ENCODE measurements at regions not wholly inside any gene's neighbourhood (a gene's known extent, or its start where the extent isn't known, plus 50 kb on each side); places are given as distances from the start of the nearest gene placed in this dataset.
A peak's percentile ranks its signal among the peaks of the same experiment; 100 is the strongest.

DNA sequence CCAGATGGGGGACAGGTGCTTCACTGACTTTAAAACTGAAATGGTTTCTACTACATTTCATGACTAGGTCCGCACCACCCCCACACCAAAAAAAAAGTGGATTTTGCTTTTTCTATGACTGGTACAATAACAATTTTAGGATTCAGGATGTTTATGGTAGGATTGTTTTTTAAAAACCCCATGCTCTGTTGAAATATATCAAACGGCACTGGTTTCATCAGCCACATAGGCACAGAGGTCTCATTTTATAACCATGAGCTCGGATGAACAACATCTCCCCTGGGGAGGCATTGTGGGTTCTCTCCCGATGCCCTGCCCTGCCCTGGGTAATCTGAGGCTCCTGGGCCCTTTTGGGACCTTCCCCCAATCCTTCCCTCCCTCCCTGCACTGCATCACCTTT lies 202.7 kb upstream of the KBTBD8 start:
- Histone ChIP-seq H3K36me3 (ENCODE audit: control insufficient read depth in 2 of 2, insufficient read depth in 2 of 2, low read length in 1 of 2) (no peaks in the 10 kb centered on the region), H3K4me3 (ENCODE audit: low read length in 2 of 2) (no peak overlapping the region), H3K27ac (ENCODE audit: low read depth in 1 of 2, low read length in 1 of 2) (no peak overlapping the region), H3K9me3 (ENCODE audit: control insufficient read depth in 2 of 2, insufficient read depth in 1 of 2, low read length in 1 of 2) (no peaks in the 10 kb centered on the region), H3K27me3 (ENCODE audit: control insufficient read depth in 2 of 2, insufficient read depth in 1 of 2, low read length in 1 of 2) (peaks cover 0 to 10% of the 10 kb centered on the region in 2 donors), H3K4me1 (ENCODE audit: control insufficient read depth in 2 of 2, insufficient read depth in 2 of 2, low read length in 2 of 2) (no peaks in the 10 kb centered on the region)
- 94% methylated on average over 4 of the region's 4 CpGs for WGBS
- no peak for DNase-seq (ENCODE audit: low read depth in 6 of 9, low spot score in 9 of 9)

GRCh38 chr3:66796343-66796742 lies 201.8 kb upstream of the KBTBD8 start:
- no peaks in the 10 kb centered on the region for H3K9me3 ChIP-seq (ENCODE audit: control insufficient read depth in 2 of 2, insufficient read depth in 1 of 2, low read length in 1 of 2)
- H3K4me1 ChIP-seq (ENCODE audit: control insufficient read depth in 2 of 2, insufficient read depth in 2 of 2, low read length in 2 of 2), result no peaks in the 10 kb centered on the region
- H3K36me3 ChIP-seq (ENCODE audit: control insufficient read depth in 2 of 2, insufficient read depth in 2 of 2, low read length in 1 of 2), result no peaks in the 10 kb centered on the region
- H3K27me3 ChIP-seq (ENCODE audit: control insufficient read depth in 2 of 2, insufficient read depth in 1 of 2, low read length in 1 of 2), result peaks cover 0 to 10% of the 10 kb centered on the region in 2 donors
- no peak for DNase-seq (ENCODE audit: low read depth in 6 of 9, low spot score in 9 of 9)
- no peak overlapping the region for H3K4me3 ChIP-seq (ENCODE audit: low read length in 2 of 2)
- 96% methylated on average over 1 of the region's 1 CpG for WGBS
- no peak overlapping the region for H3K27ac ChIP-seq (ENCODE audit: low read depth in 1 of 2, low read length in 1 of 2)

DNA sequence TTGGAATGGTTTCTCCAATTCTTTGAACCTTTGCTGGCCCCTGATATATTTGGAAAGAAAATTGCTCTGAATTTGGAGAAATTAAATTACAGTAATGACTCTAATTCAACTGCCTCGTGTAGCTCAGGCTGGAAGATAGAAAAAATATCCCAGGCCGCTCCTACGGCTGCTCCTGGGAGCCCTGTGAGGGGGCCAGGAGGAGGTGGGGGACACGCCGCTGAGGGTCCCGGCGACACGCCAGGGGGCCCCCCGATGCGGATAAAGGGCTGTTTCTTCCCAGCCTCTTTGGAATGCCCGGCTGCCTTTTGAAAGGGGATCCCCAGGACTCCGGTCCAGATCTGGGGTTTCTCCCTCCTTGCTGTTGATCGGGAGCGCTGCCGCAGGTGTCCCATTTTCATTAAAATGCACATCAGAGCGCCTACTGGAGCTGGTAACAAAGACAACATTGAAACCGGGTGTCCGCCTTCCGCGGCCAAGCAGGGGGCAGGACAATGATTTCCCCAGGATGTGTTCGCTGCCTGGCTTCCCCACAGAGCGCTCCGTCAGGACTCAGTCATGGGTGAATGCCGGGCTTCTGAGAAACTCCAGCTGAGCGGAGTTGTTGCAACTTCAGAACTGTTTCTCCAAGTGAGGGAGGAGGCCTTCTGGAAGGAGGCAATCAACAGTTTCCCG lies 200.1 kb upstream of the KBTBD8 start:
- peaks cover 0 to 10% of the 10 kb centered on the region in 2 donors for H3K27me3 ChIP-seq (ENCODE audit: control insufficient read depth in 2 of 2, insufficient read depth in 1 of 2, low read length in 1 of 2)
- DNase-seq (ENCODE audit: low read depth in 6 of 9, low spot score in 9 of 9), result no peak
- WGBS, result 45% methylated on average over 26 of the region's 26 CpGs
- no peaks in the 10 kb centered on the region for H3K36me3 ChIP-seq (ENCODE audit: control insufficient read depth in 2 of 2, insufficient read depth in 2 of 2, low read length in 1 of 2)
- H3K27ac ChIP-seq (ENCODE audit: low read depth in 1 of 2, low read length in 1 of 2), result no peak overlapping the region
- H3K9me3 ChIP-seq (ENCODE audit: control insufficient read depth in 2 of 2, insufficient read depth in 1 of 2, low read length in 1 of 2), result no peaks in the 10 kb centered on the region
- H3K4me1 ChIP-seq (ENCODE audit: control insufficient read depth in 2 of 2, insufficient read depth in 2 of 2, low read length in 2 of 2), result no peaks in the 10 kb centered on the region
- H3K4me3 ChIP-seq (ENCODE audit: low read length in 2 of 2), result no peak overlapping the region

GRCh38 chr3:66800941-66801545 lies 197.1 kb upstream of the KBTBD8 start:
- Histone ChIP-seq H3K36me3 (ENCODE audit: control insufficient read depth in 2 of 2, insufficient read depth in 2 of 2, low read length in 1 of 2) (no peaks in the 10 kb centered on the region), H3K4me1 (ENCODE audit: control insufficient read depth in 2 of 2, insufficient read depth in 2 of 2, low read length in 2 of 2) (no peaks in the 10 kb centered on the region), H3K9me3 (ENCODE audit: control insufficient read depth in 2 of 2, insufficient read depth in 1 of 2, low read length in 1 of 2) (no peaks in the 10 kb centered on the region), H3K4me3 (ENCODE audit: low read length in 2 of 2) (no peak overlapping the region), H3K27ac (ENCODE audit: low read depth in 1 of 2, low read length in 1 of 2) (no peak overlapping the region), H3K27me3 (ENCODE audit: control insufficient read depth in 2 of 2, insufficient read depth in 1 of 2, low read length in 1 of 2) (peaks cover 0 to 10% of the 10 kb centered on the region in 2 donors)
- no peak for DNase-seq (ENCODE audit: low read depth in 6 of 9, low spot score in 9 of 9)
- WGBS, result 96% methylated on average over 1 of the region's 1 CpG

- H3K27ac ChIP-seq (ENCODE audit: low read depth in 1 of 2, low read length in 1 of 2), result no peak overlapping the region
- 67% methylated on average over 2 of the region's 2 CpGs for WGBS
- H3K36me3 ChIP-seq (ENCODE audit: control insufficient read depth in 2 of 2, insufficient read depth in 2 of 2, low read length in 1 of 2), result no peaks in the 10 kb centered on the region
- no peaks in the 10 kb centered on the region for H3K4me1 ChIP-seq (ENCODE audit: control insufficient read depth in 2 of 2, insufficient read depth in 2 of 2, low read length in 2 of 2)
- DNase-seq (ENCODE audit: low read depth in 6 of 9, low spot score in 9 of 9), result no peak
- no peak overlapping the region for H3K4me3 ChIP-seq (ENCODE audit: low read length in 2 of 2)
- peaks cover 0 to 4% of the 10 kb centered on the region in 2 donors for H3K27me3 ChIP-seq (ENCODE audit: control insufficient read depth in 2 of 2, insufficient read depth in 1 of 2, low read length in 1 of 2)
- H3K9me3 ChIP-seq (ENCODE audit: control insufficient read depth in 2 of 2, insufficient read depth in 1 of 2, low read length in 1 of 2), result no peaks in the 10 kb centered on the region
Observed at GRCh38 chr3:66803206-66803605, 194.9 kb upstream of the KBTBD8 start.

- peaks cover 0 to 3% of the 10 kb centered on the region in 2 donors for H3K4me1 ChIP-seq (ENCODE audit: control insufficient read depth in 2 of 2, insufficient read depth in 2 of 2, low read length in 2 of 2)
- H3K27ac ChIP-seq (ENCODE audit: low read depth in 1 of 2, low read length in 1 of 2), result no peak overlapping the region
- no peak for DNase-seq (ENCODE audit: low read depth in 6 of 9, low spot score in 9 of 9)
- H3K27me3 ChIP-seq (ENCODE audit: control insufficient read depth in 2 of 2, insufficient read depth in 1 of 2, low read length in 1 of 2), result no peaks in the 10 kb centered on the region
- no peaks in the 10 kb centered on the region for H3K9me3 ChIP-seq (ENCODE audit: control insufficient read depth in 2 of 2, insufficient read depth in 1 of 2, low read length in 1 of 2)
- 19% methylated on average over 7 of the region's 7 CpGs for WGBS
- H3K36me3 ChIP-seq (ENCODE audit: control insufficient read depth in 2 of 2, insufficient read depth in 2 of 2, low read length in 1 of 2), result no peaks in the 10 kb centered on the region
- no peak overlapping the region for H3K4me3 ChIP-seq (ENCODE audit: low read length in 2 of 2)
Observed at GRCh38 chr3:66803721-66804695, 194.1 kb upstream of the KBTBD8 start.

DNA sequence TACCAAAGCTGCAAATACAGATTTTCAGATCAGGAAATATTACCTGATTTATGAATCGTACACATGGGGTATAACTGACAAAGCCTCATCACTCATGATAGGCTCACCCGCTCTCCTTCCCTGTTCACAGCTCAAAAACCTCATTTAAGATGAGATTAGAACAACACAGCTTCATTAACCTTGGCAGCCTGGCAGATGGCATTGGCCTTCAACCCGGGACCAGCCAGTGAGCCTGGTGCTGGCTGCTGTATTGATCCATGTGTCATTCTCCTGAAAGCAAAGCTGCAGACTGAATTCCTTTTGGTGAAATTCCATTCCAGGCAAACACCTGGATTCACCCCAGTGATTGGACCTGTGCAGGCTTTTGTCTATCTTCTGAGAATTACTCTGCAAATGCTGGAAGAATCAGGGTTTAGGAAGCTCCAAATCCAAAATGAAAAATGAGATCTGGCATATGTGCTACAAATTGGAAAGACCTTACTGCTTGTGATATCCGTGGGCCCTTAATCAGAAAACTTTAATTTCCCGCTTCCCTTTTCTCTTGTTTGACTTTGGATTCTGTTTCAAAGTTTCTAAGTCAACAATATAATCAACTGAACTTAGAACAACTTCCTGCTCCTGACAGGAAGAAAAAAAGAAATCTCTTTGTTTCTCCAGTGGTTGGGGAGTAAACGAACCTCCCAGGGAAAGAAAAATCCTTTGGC lies 189.1 kb upstream of the KBTBD8 start:
- Histone ChIP-seq H3K4me3 (ENCODE audit: low read length in 2 of 2) (no peak overlapping the region), H3K4me1 (ENCODE audit: control insufficient read depth in 2 of 2, insufficient read depth in 2 of 2, low read length in 2 of 2) (peaks cover 0 to 4% of the 10 kb centered on the region in 2 donors), H3K9me3 (ENCODE audit: control insufficient read depth in 2 of 2, insufficient read depth in 1 of 2, low read length in 1 of 2) (no peaks in the 10 kb centered on the region), H3K36me3 (ENCODE audit: control insufficient read depth in 2 of 2, insufficient read depth in 2 of 2, low read length in 1 of 2) (no peaks in the 10 kb centered on the region), H3K27ac (ENCODE audit: low read depth in 1 of 2, low read length in 1 of 2) (peak overlapping the region in 1 of 2 donors; percentile 12), H3K27me3 (ENCODE audit: control insufficient read depth in 2 of 2, insufficient read depth in 1 of 2, low read length in 1 of 2) (no peaks in the 10 kb centered on the region)
- DNase-seq (ENCODE audit: low read depth in 6 of 9, low spot score in 9 of 9), result no peak
- 54% methylated on average over 6 of the region's 6 CpGs for WGBS

- Histone ChIP-seq H3K4me1 (ENCODE audit: control insufficient read depth in 2 of 2, insufficient read depth in 2 of 2, low read length in 2 of 2) (peaks cover 0 to 4% of the 10 kb centered on the region in 2 donors), H3K36me3 (ENCODE audit: control insufficient read depth in 2 of 2, insufficient read depth in 2 of 2, low read length in 1 of 2) (no peaks in the 10 kb centered on the region), H3K9me3 (ENCODE audit: control insufficient read depth in 2 of 2, insufficient read depth in 1 of 2, low read length in 1 of 2) (no peaks in the 10 kb centered on the region), H3K4me3 (ENCODE audit: low read length in 2 of 2) (no peak overlapping the region), H3K27me3 (ENCODE audit: control insufficient read depth in 2 of 2, insufficient read depth in 1 of 2, low read length in 1 of 2) (no peaks in the 10 kb centered on the region), H3K27ac (ENCODE audit: low read depth in 1 of 2, low read length in 1 of 2) (no peak overlapping the region)
- WGBS, result 69% methylated on average over 4 of the region's 4 CpGs
- no peak for DNase-seq (ENCODE audit: low read depth in 6 of 9, low spot score in 9 of 9)
Observed at GRCh38 chr3:66809595-66809958, 188.5 kb upstream of the KBTBD8 start.
